ENCODE measurements at regions not wholly inside any gene's neighbourhood (a gene's known extent, or its start where the extent isn't known, plus 50 kb on each side); places are given as distances from the start of the nearest gene placed in this dataset.

GRCh38 chr6:143616741-143617140 is 61.0 kb upstream of the PHACTR2 start:
- no peaks in the 10 kb centered on the region for H4K20me1 ChIP-seq (ENCODE audit: insufficient read depth, low read length)
- H2AFZ ChIP-seq (ENCODE audit: low read depth, low read length): no peak overlapping the region
- TF ChIP-seq CTCF (IDR thresholded peaks at IDR 0.05; ENCODE audit: low read depth, low read length) (no peak), EZH2phosphoT487 (IDR thresholded peaks at IDR 0.05; ENCODE audit: low read depth) (no peak)
- H3K27ac ChIP-seq (ENCODE audit: low read length): no peak overlapping the region
- no peak overlapping the region for H3K4me2 ChIP-seq (ENCODE audit: low read length)
- H3K79me2 ChIP-seq (ENCODE audit: low read length): peaks cover 4% of the 10 kb centered on the region; the same call in 1 of the 2 replicates
- no peaks in the 10 kb centered on the region for H3K36me3 ChIP-seq (replicated peaks; ENCODE audit: low read depth, low read length)
- peaks cover 17% of the 10 kb centered on the region for H3K4me1 ChIP-seq (ENCODE audit: low read length)
- no peaks in the 10 kb centered on the region for H3K9me3 ChIP-seq (ENCODE audit: insufficient read depth, low read length)
- no peak overlapping the region for H3K9ac ChIP-seq (ENCODE audit: low read length)
- H3K27me3 ChIP-seq (ENCODE audit: low read depth, low read length): no peaks in the 10 kb centered on the region
- no peak overlapping the region for H3K4me3 ChIP-seq (ENCODE audit: low read length)

- Histone ChIP-seq H3K4me3 (ENCODE audit: low read length) (no peak overlapping the region), H3K4me2 (ENCODE audit: low read length) (peak overlapping the region; percentile 18; the same call in 1 of the 2 replicates), H2AFZ (ENCODE audit: low read depth, low read length) (no peak overlapping the region), H3K79me2 (ENCODE audit: low read length) (peaks cover 2% of the 10 kb centered on the region), H3K36me3 (replicated peaks; ENCODE audit: low read depth, low read length) (no peaks in the 10 kb centered on the region), H3K27me3 (ENCODE audit: low read depth, low read length) (no peaks in the 10 kb centered on the region), H3K4me1 (ENCODE audit: low read length) (peaks cover 17% of the 10 kb centered on the region), H3K27ac (ENCODE audit: low read length) (no peak overlapping the region), H3K9ac (ENCODE audit: low read length) (no peak overlapping the region), H4K20me1 (ENCODE audit: insufficient read depth, low read length) (no peaks in the 10 kb centered on the region), H3K9me3 (ENCODE audit: insufficient read depth, low read length) (no peaks in the 10 kb centered on the region)
- no peak for TF ChIP-seq EZH2phosphoT487 (IDR thresholded peaks at IDR 0.05; ENCODE audit: low read depth)
- no peak for TF ChIP-seq CTCF (IDR thresholded peaks at IDR 0.05; ENCODE audit: low read depth, low read length)
Observed at GRCh38 chr6:143615785-143616184, 62.0 kb upstream of the PHACTR2 start.

- H3K4me3 ChIP-seq (ENCODE audit: low read length): no peak overlapping the region
- H3K4me1 ChIP-seq (ENCODE audit: low read length): peaks cover 11% of the 10 kb centered on the region
- no peaks in the 10 kb centered on the region for H4K20me1 ChIP-seq (ENCODE audit: insufficient read depth, low read length)
- H3K79me2 ChIP-seq (ENCODE audit: low read length): no peaks in the 10 kb centered on the region; the same call in none of the 2 replicates
- H3K27ac ChIP-seq (ENCODE audit: low read length): no peak overlapping the region
- H3K36me3 ChIP-seq (replicated peaks; ENCODE audit: low read depth, low read length): no peaks in the 10 kb centered on the region
- H3K4me2 ChIP-seq (ENCODE audit: low read length): no peak overlapping the region
- no peak for TF ChIP-seq EZH2phosphoT487 (IDR thresholded peaks at IDR 0.05; ENCODE audit: low read depth)
- no peak for TF ChIP-seq CTCF (IDR thresholded peaks at IDR 0.05; ENCODE audit: low read depth, low read length)
- H3K27me3 ChIP-seq (ENCODE audit: low read depth, low read length): no peaks in the 10 kb centered on the region
- H3K9me3 ChIP-seq (ENCODE audit: insufficient read depth, low read length): no peaks in the 10 kb centered on the region
- no peak overlapping the region for H2AFZ ChIP-seq (ENCODE audit: low read depth, low read length)
- no peak overlapping the region for H3K9ac ChIP-seq (ENCODE audit: low read length)
Observed at GRCh38 chr6:143614235-143614634, 63.5 kb upstream of the PHACTR2 start.

GRCh38 chr6:143613749-143614148 is 64.0 kb upstream of the PHACTR2 start:
- Histone ChIP-seq H3K27me3 (ENCODE audit: low read depth, low read length) (no peaks in the 10 kb centered on the region), H3K79me2 (ENCODE audit: low read length) (no peaks in the 10 kb centered on the region; the same call in none of the 2 replicates), H3K9ac (ENCODE audit: low read length) (no peak overlapping the region), H3K9me3 (ENCODE audit: insufficient read depth, low read length) (no peaks in the 10 kb centered on the region), H3K4me1 (ENCODE audit: low read length) (peaks cover 11% of the 10 kb centered on the region), H3K4me3 (ENCODE audit: low read length) (no peak overlapping the region), H3K27ac (ENCODE audit: low read length) (no peak overlapping the region), H3K36me3 (replicated peaks; ENCODE audit: low read depth, low read length) (no peaks in the 10 kb centered on the region), H3K4me2 (ENCODE audit: low read length) (no peak overlapping the region), H2AFZ (ENCODE audit: low read depth, low read length) (no peak overlapping the region), H4K20me1 (ENCODE audit: insufficient read depth, low read length) (no peaks in the 10 kb centered on the region)
- TF ChIP-seq CTCF (IDR thresholded peaks at IDR 0.05; ENCODE audit: low read depth, low read length): no peak
- TF ChIP-seq EZH2phosphoT487 (IDR thresholded peaks at IDR 0.05; ENCODE audit: low read depth): no peak

All from OCI-LY3 (cell line).